ENCODE measurements at regions not wholly inside any gene's neighbourhood (a gene's known extent, or its start where the extent isn't known, plus 50 kb on each side); places are given as distances from the start of the nearest gene placed in this dataset.

DNA sequence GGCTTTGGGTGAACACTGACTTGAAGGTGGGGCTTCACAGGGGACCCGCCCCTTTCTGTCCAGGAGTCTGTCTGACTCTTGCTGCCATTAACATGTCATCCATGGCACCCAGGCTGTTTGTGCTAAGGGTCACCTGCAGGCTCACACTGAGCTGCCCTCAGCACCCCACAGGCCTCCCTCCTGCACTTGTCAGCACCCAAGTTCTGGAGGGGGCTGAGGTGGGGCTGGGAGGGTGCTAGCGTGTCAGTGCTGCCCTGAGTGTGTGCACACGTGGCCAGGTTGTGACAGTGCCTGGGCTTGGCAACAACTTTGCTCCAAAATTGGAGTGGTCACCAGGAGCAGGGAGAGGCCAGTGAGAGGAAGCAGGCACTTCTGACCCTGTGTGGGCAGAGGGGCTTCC is 963.2 kb downstream of the TRHDE start:
- no peak for DNase-seq (ENCODE audit: low read depth)
- TF ChIP-seq, protein P1, sequence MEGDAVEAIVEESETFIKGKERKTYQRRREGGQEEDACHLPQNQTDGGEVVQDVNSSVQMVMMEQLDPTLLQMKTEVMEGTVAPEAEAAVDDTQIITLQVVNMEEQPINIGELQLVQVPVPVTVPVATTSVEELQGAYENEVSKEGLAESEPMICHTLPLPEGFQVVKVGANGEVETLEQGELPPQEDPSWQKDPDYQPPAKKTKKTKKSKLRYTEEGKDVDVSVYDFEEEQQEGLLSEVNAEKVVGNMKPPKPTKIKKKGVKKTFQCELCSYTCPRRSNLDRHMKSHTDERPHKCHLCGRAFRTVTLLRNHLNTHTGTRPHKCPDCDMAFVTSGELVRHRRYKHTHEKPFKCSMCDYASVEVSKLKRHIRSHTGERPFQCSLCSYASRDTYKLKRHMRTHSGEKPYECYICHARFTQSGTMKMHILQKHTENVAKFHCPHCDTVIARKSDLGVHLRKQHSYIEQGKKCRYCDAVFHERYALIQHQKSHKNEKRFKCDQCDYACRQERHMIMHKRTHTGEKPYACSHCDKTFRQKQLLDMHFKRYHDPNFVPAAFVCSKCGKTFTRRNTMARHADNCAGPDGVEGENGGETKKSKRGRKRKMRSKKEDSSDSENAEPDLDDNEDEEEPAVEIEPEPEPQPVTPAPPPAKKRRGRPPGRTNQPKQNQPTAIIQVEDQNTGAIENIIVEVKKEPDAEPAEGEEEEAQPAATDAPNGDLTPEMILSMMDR (IDR thresholded peaks at IDR 0.05; ENCODE audit: insufficient read depth, low read length), result no peak
- H3K4me3 ChIP-seq (ENCODE audit: low read depth, low read length), result no peak overlapping the region

DNA sequence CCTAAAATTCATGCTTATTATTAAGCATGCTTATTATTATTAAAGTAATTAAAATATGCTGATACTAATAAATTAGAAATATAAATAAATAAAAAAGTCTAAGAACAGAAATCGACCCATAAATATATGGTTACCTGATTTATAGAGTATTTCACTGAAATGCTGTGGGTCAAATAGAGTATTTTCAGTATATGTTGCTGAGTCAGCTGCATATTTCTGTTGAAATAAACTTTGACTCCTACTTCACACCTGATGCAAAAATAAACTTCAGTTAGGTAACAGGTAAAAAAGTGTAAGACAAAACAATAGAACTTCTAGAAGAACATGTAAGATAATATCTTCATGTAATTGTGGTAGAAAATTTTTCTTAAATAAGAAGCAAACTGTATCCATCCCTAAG is 967.9 kb downstream of the TRHDE start:
- no peak overlapping the region for H3K4me3 ChIP-seq (ENCODE audit: low read depth, low read length)
- DNase-seq (ENCODE audit: low read depth), result no peak
- TF ChIP-seq, protein P1 (IDR thresholded peaks at IDR 0.05; ENCODE audit: insufficient read depth, low read length), result no peak

DNA sequence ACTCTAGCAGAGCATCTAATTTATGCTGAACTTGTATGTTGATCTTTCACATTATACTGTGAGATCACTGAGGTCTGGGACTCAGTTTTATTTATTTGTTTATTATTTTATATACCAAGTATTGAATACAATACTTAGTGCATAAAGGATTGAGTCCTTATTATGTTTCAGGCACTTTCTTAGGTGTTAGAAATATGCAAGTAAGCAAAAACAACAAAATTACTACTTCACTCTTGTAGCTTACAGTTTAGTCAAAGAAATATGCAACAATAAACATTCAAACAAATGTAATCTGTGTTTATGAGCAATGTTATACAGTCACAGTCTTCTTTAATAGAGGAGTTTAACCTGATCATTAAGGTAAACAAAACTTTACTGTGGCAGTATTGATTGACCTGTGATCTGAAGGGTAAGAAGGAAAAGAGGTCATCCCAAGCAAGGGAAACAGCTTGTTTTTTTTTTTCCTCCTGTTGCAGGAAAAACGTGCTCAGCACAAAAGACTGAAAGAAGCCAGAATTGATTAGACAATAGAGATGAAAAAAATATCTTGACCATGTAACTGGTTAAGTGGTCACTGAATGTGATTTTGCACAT is 990.7 kb downstream of the TRHDE start:
- TF ChIP-seq, protein P1 (IDR thresholded peaks at IDR 0.05; ENCODE audit: insufficient read depth, low read length), result no peak
- no peak for DNase-seq (ENCODE audit: low read depth)
- H3K4me3 ChIP-seq (ENCODE audit: low read depth, low read length), result no peak overlapping the region

DNA sequence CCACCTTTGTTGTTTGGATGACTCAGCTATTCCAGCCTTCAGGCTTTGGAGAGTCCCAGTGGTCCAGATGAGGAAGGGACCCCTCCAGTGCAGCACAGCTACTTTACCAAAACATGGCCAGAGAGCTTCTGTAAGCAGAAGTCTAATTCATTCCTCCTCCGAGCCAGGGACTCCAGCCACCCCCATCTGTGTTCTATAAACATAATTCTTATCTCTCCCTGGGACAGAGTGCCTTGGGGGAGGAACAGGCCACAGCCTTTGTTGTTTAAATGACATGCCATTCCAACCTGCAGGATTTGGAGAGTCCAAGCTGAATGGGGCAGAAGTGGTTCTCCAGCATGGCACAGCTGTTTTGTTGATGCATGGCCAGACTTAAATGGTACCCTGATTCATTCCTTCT is 994.0 kb downstream of the TRHDE start:
- TF ChIP-seq, protein P1 (IDR thresholded peaks at IDR 0.05; ENCODE audit: insufficient read depth, low read length), result no peak
- H3K4me3 ChIP-seq (ENCODE audit: low read depth, low read length), result no peak overlapping the region
- no peak for DNase-seq (ENCODE audit: low read depth)

DNA sequence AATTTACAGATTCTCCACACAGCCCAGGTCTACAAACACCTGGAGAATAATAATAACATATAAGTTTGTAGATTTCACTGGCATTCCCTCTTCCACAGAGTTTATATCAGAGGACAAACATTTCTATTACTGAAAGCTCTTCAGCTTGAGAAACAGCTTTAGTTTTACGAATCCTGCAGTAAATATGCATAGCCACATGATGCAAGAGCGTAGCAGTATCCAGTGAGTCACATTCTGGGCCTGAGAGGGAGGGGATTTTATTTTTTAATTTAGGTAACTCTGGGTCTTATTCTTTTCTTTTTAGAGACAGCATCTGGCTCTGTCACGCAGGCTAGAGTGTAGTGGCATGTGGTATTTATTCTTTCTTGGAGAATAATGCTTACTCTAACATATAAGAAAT is 1002.8 kb downstream of the TRHDE start:
- TF ChIP-seq, protein P1 (IDR thresholded peaks at IDR 0.05; ENCODE audit: insufficient read depth, low read length), result no peak
- no peak for DNase-seq (ENCODE audit: low read depth)
- no peak overlapping the region for H3K4me3 ChIP-seq (ENCODE audit: low read depth, low read length)

DNA sequence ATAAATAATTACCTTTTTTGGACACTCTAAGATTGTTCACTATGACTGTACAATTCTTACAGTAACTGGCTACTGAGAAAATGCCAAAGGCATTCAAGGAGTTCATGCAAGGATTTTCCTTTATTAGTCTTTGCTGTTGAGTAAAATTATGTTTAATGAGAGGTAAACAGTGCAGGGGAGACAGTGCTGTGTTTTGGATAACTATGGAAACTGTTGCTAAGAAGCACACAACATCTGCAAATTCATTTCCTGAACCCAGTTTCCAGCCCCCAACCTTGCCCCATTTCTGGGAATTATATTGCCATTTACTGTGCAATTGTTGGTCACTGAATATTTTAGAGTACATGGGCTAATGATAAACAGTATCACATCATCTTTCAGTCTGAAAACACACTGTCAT is 1005.8 kb downstream of the TRHDE start:
- H3K4me3 ChIP-seq (ENCODE audit: low read depth, low read length), result no peak overlapping the region
- TF ChIP-seq, protein P1 (IDR thresholded peaks at IDR 0.05; ENCODE audit: insufficient read depth, low read length), result no peak
- no peak for DNase-seq (ENCODE audit: low read depth)

DNA sequence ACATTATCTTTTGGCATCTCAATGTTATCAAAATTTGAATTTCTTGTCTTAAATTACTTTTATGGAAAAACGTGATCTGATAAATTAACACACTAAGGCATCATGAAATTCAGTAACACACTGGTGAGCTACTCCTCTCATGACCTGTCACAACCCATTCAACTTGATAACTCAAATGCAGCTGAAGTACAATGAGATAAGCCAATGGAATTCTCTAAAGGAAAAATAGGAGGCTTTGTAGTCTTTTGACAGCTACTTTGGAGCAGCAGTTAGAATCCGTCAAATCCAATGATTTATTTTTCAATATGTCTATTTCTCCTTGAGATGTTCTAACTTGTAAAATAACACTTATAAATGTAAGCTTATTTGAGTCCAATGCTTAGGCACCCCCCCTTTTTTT is 1029.4 kb downstream of the TRHDE start:
- no peak for DNase-seq (ENCODE audit: low read depth)
- H3K4me3 ChIP-seq (ENCODE audit: low read depth, low read length), result no peak overlapping the region
- TF ChIP-seq, protein P1 (IDR thresholded peaks at IDR 0.05; ENCODE audit: insufficient read depth, low read length), result no peak

All from fibroblast of the aortic adventitia (primary cell).